Glutamatergic neuron (in vitro differentiated cells): ENCODE measurements at regions not wholly inside any gene's neighbourhood (a gene's known extent, or its start where the extent isn't known, plus 50 kb on each side); places are given as distances from the start of the nearest gene placed in this dataset.

ENCODE experiments used
- DNase-seq: peaks from one replicate; pipeline ENCODE4 v3.0.0; 2022
- H3K27ac Mint-ChIP-seq: one replicate; pipeline ENCODE4 v1.8.0; 2020; ENCODE audit warnings: mild to moderate bottlenecking, mixed read lengths, inconsistent platforms; ENCODE audit not compliant: unreplicated experiment
- H3K27me3 Mint-ChIP-seq: one replicate; pipeline ENCODE4 v1.8.0; 2020; ENCODE audit warnings: mild to moderate bottlenecking, moderate library complexity, mixed read lengths, inconsistent platforms; ENCODE audit not compliant: unreplicated experiment
- H3K36me3 Mint-ChIP-seq: one replicate; pipeline ENCODE4 v1.8.0; 2020; ENCODE audit warnings: mild to moderate bottlenecking, mixed read lengths, inconsistent platforms; ENCODE audit not compliant: unreplicated experiment
- H3K4me1 Mint-ChIP-seq: one replicate; pipeline ENCODE4 v1.8.0; 2020; ENCODE audit warnings: mild to moderate bottlenecking, low read depth, mixed read lengths, inconsistent platforms; ENCODE audit not compliant: unreplicated experiment
- H3K4me3 Mint-ChIP-seq: one replicate; pipeline ENCODE4 v1.8.0; 2020; ENCODE audit warnings: mild to moderate bottlenecking, mixed read lengths, inconsistent platforms; ENCODE audit not compliant: unreplicated experiment
- H3K9me3 Mint-ChIP-seq: one replicate; pipeline ENCODE4 v1.8.0; 2020; ENCODE audit warnings: mild to moderate bottlenecking, moderate library complexity, mixed read lengths, inconsistent platforms; ENCODE audit not compliant: unreplicated experiment
- TF ChIP-seq, protein P1 (sequence below): fragments of 200-600 bp; sonication (generic); IDR thresholded peaks from one replicate; pipeline ENCODE4 v1.5.0; 2021; ENCODE audit not compliant: partially characterized antibody, unreplicated experiment

DNA sequence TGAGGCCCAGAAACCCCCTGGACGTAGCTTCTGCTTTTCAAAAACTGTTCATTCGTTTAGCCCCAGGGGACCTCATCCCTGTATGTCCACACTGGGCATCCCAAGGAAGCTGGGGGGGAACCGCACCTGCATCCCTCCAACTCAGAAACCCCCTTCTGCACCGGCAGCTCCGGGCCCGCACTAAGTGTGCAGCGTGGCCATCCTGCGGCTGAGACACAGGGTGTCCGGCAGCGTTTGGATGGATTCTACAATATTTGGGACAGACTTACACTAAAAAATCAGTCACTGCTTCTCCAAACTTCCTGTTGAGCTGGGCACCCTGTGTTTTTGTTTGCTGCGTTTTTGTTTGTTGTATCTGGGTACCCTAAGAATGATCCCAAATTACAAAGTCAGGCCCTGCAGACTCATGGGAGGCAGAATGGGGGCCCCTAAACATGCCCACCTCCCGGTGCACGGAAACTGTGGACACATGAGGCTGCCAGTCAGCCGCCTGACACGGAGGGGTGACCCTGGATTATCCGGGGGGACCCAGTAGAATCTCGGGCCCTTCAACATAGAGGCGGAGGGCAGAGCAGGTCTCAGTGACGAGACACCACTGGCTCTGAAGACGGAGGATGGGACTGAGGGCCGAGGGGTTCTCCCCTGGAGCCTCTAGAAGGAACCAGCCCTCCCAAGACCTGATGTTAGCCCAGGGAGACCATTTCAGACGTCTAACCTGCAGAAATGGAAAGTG lies 88.2 kb upstream of the BHLHE23 start:
- Mint-ChIP-seq H3K36me3 (peaks cover 3% of the 10 kb centered on the region), H3K27ac (no peak overlapping the region), H3K4me3 (peak overlapping the region; percentile 34), H3K4me1 (peaks cover 15% of the 10 kb centered on the region), H3K27me3 (peaks cover 5% of the 10 kb centered on the region), H3K9me3 (peaks cover 5% of the 10 kb centered on the region)
- DNase-seq, result peak; percentile 21
- TF ChIP-seq, protein P1, sequence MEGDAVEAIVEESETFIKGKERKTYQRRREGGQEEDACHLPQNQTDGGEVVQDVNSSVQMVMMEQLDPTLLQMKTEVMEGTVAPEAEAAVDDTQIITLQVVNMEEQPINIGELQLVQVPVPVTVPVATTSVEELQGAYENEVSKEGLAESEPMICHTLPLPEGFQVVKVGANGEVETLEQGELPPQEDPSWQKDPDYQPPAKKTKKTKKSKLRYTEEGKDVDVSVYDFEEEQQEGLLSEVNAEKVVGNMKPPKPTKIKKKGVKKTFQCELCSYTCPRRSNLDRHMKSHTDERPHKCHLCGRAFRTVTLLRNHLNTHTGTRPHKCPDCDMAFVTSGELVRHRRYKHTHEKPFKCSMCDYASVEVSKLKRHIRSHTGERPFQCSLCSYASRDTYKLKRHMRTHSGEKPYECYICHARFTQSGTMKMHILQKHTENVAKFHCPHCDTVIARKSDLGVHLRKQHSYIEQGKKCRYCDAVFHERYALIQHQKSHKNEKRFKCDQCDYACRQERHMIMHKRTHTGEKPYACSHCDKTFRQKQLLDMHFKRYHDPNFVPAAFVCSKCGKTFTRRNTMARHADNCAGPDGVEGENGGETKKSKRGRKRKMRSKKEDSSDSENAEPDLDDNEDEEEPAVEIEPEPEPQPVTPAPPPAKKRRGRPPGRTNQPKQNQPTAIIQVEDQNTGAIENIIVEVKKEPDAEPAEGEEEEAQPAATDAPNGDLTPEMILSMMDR, result no peak

DNA sequence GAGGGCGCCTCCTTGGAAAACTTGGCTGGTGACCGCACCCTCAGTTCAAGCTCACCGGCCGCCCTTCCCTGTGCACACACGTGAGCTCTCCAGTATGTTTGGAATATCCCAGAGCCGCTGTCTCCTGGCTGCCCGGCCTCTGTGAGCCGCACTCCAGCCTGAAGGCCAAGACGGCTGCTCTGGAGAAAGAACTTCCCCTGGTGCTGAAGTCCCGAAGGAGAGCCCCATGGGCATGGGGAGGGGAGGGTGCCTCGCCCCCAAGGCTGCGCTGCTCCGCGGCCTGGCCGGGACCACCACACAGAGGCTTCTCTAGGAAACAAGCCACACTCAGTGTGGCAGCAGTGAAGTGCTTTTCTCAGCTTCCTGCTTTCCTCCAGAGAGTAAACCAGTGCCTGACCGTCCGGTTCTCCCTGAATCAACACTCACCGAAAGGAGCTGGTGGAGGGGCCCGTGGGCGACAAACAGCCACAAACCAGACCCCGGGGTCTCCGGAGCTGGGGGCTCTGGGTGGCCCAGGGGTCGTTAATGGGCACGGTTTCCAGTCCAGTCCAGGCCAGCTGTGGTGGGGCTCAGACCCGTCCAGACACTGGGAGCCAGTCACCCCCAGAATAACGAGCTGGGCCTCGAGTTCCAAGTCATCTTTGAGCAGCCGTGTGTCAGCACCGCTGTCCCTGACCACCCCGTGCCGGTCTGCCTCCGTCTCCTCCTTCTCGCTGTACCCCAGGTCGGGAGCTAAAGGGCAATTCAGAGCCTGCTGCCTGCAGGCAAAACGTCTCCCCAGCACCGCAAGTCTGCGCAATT lies 87.4 kb upstream of the BHLHE23 start:
- DNase-seq, result peak; percentile 5

DNA sequence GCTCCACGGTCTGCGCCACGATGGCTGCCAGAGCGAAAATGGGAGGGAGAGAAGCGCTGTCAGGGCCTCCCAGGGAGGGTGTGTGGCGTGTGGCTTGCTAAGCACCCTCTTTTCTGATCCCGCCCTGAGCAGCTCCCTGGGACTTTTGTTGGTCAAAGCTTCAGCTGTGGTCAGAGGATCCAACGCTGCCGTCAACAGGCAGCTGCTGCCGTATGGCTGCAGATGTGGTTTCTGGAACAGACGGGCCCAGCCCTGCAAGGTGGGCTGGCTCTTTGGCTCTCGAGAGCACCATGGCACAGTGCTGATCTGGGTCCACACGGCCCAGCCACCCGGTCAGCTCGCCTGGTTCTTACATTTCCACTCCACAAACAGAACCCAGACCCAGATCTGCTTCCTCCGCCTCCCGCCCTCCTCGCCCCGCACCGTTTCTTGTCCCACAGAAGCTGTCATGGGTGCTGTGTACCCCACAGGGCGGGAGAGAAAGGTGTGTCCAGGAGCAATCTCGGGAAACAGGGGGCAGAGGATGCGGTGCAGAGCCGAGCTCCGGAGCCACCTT lies 86.0 kb upstream of the BHLHE23 start:
- peak; percentile 40 for DNase-seq
- Mint-ChIP-seq H3K27me3 (peaks cover 5% of the 10 kb centered on the region), H3K36me3 (peaks cover 3% of the 10 kb centered on the region), H3K4me3 (peak overlapping the region; percentile 42), H3K9me3 (peaks cover 7% of the 10 kb centered on the region), H3K27ac (no peak overlapping the region), H3K4me1 (peaks cover 17% of the 10 kb centered on the region)
- TF ChIP-seq, protein P1, result no peak

More for the DNA sequence above, 87.4 kb upstream of the BHLHE23 start:
- Mint-ChIP-seq H3K36me3 (peaks cover 3% of the 10 kb centered on the region), H3K27ac (no peak overlapping the region), H3K9me3 (peaks cover 7% of the 10 kb centered on the region), H3K27me3 (peaks cover 5% of the 10 kb centered on the region), H3K4me3 (peak overlapping the region; percentile 34), H3K4me1 (peaks cover 17% of the 10 kb centered on the region)
- TF ChIP-seq, protein P1, result no peak

DNA sequence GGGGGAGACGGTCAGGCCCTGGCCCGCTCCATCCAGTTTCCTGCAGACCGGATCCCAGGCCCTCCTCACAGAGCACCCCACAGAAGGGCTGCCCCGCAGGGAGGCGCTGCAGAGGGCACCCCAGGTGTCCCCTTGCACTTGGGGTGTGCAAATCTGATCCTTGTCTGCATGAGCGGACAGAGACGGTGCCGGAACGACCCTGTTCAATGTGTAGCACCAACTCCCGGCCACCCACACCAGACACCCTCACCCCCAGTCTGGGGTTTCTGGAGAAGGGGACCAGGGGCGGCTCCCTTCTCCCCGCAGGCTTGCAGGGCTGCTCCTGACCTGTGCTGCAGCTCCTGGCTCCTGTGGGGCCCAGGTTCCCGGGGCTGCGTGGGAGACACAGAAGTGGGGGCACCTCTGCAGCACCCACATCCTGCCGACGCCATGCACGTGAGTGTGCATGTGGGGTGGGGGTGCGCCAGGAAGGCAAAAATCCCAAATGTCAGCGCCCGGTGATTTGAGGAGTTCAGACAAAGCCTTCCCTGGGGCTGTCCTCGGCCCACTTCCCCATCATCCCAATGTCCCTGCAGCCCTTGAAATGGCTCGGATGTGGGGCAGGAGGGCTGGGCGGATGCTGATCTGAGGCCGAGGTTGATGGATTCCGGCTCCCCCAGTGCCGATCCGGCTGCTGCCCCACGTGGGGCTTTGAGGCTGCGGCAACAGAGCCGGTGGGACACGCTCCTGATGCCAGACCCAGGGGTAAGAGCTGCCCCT lies 85.3 kb upstream of the BHLHE23 start:
- H3K9me3 Mint-ChIP-seq, result peaks cover 7% of the 10 kb centered on the region
- no peak overlapping the region for H3K4me3 Mint-ChIP-seq
- H3K36me3 Mint-ChIP-seq, result peaks cover 3% of the 10 kb centered on the region
- TF ChIP-seq, protein P1, result no peak
- DNase-seq, result peak; percentile 10
- peaks cover 5% of the 10 kb centered on the region for H3K27me3 Mint-ChIP-seq
- H3K27ac Mint-ChIP-seq, result no peak overlapping the region
- H3K4me1 Mint-ChIP-seq, result peaks cover 17% of the 10 kb centered on the region
